IPS DF 4.7 (cell line): ENCODE measurements at regions not wholly inside any gene's neighbourhood (a gene's known extent, or its start where the extent isn't known, plus 50 kb on each side); places are given as distances from the start of the nearest gene placed in this dataset.
"Not testable (repeated sequence)": the region's sequence is repeated elsewhere in the genome, so short reads cannot be mapped to it uniquely, and the experiment has no call there.

Source experiments
- DNase-seq: peaks from one replicate; pipeline ENCODE4 v3.0.0-alpha.2; 2013; ENCODE audit warnings: low spot score; ENCODE audit errors: extremely low read depth

GRCh38 chr1:227416156-227416830 lies 98.0 kb upstream of the CDC42BPA start:
- DNase-seq = no peak

GRCh38 chr1:227415115-227415790 lies 97.0 kb upstream of the CDC42BPA start:
- DNase-seq = no peak

GRCh38 chr1:227411066-227411465 lies 92.8 kb upstream of the CDC42BPA start:
- DNase-seq = no peak

GRCh38 chr1:227406332-227406731 lies 88.0 kb upstream of the CDC42BPA start:
- DNase-seq = not testable (repeated sequence)

- DNase-seq = no peak
Observed at GRCh38 chr1:227403535-227403934, 85.2 kb upstream of the CDC42BPA start.

- DNase-seq = no peak
Observed at GRCh38 chr1:227401562-227402342, 83.5 kb upstream of the CDC42BPA start.

GRCh38 chr1:227399152-227399730 lies 80.9 kb upstream of the CDC42BPA start:
- no peak for DNase-seq

GRCh38 chr1:227397354-227397978 lies 79.2 kb upstream of the CDC42BPA start:
- no peak for DNase-seq

GRCh38 chr1:227396539-227397353 lies 78.5 kb upstream of the CDC42BPA start:
- no peak for DNase-seq

GRCh38 chr1:227395426-227396028 lies 77.2 kb upstream of the CDC42BPA start:
- DNase-seq = no peak

GRCh38 chr1:227392984-227393764 lies 74.9 kb upstream of the CDC42BPA start:
- no peak for DNase-seq

GRCh38 chr1:227391879-227392278 lies 73.6 kb upstream of the CDC42BPA start:
- no peak for DNase-seq

GRCh38 chr1:227391211-227391610 lies 72.9 kb upstream of the CDC42BPA start:
- no peak for DNase-seq

- DNase-seq = no peak
Observed at GRCh38 chr1:227390525-227390924, 72.2 kb upstream of the CDC42BPA start.

GRCh38 chr1:227388214-227389168 lies 70.2 kb upstream of the CDC42BPA start:
- DNase-seq = no peak

GRCh38 chr1:227379555-227379892 lies 61.2 kb upstream of the CDC42BPA start:
- DNase-seq = no peak

- no peak for DNase-seq
Observed at GRCh38 chr1:227378871-227379554, 60.7 kb upstream of the CDC42BPA start.

- no peak for DNase-seq
Observed at GRCh38 chr1:227378181-227378580, 59.9 kb upstream of the CDC42BPA start.
